GM18907 (cell line): ENCODE measurements at regions not wholly inside any gene's neighbourhood (a gene's known extent, or its start where the extent isn't known, plus 50 kb on each side); places are given as distances from the start of the nearest gene placed in this dataset.

ENCODE experiments used
- ATAC-seq: cut with Tn5 transposase; IDR thresholded peaks from one replicate; pipeline ENCODE4 v1.9.1; 2021; ENCODE audit warnings: mild to moderate bottlenecking, moderate library complexity; ENCODE audit not compliant: unreplicated experiment

DNA sequence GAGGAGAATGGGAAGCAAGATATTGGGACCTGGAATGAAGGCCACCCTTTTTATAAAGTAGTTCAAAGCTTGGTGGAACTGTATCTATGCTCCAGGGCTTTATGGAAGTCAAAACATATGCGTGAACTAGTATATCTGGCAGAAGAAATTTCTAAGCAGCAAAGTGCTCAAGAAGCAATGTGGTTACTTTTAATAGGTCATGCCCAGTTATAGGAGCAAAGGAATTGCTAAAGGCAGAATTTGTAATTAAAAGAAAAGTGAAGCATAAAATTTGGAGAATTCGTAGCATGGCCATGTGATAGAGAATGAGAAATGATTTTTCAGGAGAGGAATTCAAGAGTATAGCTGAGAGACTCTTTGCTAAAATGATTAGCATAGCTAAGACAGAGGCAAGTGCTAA is 1110.4 kb downstream of the XPNPEP1 start:
- no peak for ATAC-seq

GRCh38 chr10:108812296-108812695 is 1111.0 kb downstream of the XPNPEP1 start:
- ATAC-seq: no peak

- ATAC-seq: no peak
Observed at GRCh38 chr10:108808228-108808627, 1115.1 kb downstream of the XPNPEP1 start.

DNA sequence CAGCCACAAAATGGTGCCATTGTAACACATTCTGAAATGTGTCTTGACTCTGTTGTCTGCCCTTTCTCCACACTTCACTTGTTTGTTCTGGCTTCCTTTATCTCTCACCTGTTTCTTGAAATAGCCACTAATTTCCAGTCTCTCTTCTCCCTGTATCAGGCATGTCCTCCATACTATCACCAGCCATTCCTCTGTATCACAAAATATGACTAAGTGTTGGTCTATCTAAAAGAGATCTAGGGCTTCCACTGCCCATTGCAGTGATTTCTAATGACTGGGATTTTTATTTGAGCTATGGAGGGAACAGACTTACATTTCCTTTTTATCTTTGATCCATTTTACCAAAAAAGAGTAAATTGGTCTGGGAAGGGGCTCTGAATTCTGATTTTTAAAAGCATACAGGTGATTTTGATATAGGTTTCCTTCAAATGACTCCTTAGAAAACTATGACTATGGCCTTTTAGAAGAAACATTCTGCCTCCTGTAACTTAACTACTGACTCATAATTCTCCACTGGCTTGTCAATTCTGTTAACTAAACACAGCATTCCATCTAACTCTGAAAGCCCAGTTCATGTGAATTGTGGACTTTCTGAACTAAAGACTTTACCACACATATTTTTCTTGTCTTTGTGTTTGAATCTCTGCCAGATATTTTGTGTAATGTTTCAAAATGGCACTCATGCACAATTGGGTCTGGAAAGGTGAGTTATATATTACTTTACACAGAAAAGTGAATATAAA is 1121.4 kb downstream of the XPNPEP1 start:
- ATAC-seq: no peak

- ATAC-seq: no peak
Observed at GRCh38 chr10:108801220-108801619, 1122.1 kb downstream of the XPNPEP1 start.

DNA sequence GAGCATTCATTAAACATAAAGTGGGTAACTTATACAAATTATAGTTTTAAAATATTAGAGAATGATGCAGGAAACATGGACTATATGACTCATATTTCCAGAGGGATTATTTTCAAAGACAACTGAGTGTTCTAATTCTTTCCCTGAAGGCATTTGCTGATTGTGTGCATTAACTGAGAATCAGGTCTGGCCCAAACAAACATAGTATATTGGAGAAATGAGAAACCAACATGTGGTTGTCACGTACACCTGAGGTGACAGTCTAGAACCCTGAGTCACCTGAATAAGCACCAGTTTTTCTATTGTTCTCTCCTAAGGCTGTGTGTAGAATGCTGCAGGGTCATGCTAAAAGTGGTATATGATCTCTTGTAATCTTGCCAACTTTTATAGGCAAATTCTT is 1125.7 kb downstream of the XPNPEP1 start:
- no peak for ATAC-seq

DNA sequence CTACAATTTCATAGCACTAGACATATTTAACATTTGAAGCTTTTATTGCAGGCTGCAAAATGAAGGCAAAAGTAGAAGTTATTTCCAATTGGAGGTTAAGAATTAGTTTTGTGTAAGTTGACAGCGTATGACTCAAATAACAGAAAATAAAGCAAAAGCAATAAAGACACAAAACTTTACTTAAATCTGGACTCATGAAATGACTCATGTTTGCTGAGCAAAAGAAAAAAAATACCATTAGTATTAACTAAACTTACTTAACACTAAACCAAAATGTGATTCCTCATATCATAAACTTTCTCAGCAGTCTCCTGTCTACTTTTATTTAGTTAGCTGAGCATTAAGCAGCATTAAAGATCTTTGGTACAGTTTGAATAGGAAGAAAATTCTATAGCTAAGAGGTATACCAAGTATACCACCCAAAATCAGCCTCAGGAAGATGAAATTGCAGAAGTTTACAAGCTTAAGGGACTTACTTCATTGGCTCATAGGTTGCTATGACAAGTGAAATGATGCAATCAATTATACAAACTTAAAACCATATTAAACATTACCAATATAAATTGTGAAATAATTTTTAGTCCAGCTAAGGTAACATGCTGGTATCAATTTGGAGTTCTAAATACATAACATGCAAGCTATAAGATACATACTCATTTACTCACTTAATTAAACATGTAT is 1131.4 kb downstream of the XPNPEP1 start:
- no peak for ATAC-seq

DNA sequence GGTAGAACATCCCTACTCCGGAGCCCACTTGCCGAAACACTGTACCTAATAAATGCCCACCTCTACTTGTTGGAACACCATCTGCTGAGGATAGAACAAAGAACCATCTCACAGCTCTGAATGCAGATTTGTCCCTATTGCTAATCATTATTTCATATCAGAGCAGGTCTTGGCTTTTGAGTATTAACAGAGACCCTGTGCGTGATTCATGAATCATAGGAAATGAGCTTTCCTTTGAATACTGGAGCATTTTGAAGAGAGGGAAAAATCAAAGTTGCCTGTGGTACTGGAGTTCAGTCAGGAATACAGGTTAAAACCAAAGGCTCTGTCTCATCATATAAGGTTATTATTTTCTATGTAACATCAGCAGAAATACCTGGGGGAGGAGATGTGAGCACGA is 1132.3 kb downstream of the XPNPEP1 start:
- ATAC-seq: no peak

- peak; percentile 95 for ATAC-seq
Observed at GRCh38 chr10:108789919-108790318, 1133.4 kb downstream of the XPNPEP1 start.

DNA sequence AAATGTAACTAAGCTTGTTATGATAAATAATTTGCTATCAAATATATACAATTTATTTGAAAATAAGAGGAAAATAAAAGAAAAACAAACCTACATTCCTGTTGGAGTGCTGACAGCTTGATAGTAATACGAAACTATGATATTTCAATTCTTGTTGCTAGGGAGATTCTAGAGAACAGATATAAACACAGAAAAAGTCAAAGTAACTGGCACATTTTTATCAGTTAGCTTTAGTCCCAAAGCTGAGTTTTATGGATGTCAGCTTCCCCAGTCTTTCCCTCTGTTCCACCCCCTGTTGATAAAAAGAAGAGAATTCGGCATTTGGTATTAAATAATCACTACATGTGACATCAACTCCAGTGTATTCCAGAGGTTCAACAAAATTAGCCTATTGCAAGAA is 1134.0 kb downstream of the XPNPEP1 start:
- no peak for ATAC-seq

DNA sequence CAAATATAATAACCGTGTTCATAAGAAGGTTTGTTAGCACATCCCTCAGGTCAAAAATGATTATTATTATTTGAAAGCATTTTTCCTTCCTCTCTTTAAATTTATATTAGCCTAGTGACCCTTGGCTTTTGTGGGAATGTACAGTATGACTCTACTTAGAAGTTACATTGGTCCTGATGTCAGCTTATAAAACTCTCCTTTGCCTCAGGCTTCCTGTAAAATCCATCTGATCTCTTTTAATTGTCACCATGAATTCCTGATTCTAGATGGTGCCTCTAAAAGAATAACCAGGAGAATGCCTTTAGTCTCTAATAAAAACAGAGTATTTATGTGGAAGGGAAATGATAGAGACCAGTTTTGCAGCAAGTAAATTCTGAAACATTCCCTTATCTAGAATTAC is 1134.4 kb downstream of the XPNPEP1 start:
- ATAC-seq: no peak

- ATAC-seq: no peak
Observed at GRCh38 chr10:108787932-108788331, 1135.4 kb downstream of the XPNPEP1 start.

DNA sequence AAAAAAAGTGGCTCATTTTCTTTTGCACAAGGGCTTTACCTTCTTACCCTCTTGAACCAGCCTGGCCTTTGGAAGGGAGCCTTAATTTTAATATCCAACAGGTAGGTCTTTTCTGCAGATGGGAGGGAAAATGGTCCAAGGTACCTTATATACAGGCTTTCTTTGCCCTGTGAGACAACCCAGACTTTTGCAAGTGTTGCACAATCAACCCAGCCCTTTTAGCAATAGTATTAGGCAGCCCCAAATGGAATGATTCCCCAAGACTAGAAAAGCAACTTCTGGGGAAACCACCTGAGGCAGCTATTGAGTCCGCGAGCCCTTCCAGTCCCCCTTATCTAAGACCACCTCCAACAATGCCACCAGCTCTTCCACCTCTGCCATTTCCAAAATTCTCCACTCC is 1138.3 kb downstream of the XPNPEP1 start:
- no peak for ATAC-seq

DNA sequence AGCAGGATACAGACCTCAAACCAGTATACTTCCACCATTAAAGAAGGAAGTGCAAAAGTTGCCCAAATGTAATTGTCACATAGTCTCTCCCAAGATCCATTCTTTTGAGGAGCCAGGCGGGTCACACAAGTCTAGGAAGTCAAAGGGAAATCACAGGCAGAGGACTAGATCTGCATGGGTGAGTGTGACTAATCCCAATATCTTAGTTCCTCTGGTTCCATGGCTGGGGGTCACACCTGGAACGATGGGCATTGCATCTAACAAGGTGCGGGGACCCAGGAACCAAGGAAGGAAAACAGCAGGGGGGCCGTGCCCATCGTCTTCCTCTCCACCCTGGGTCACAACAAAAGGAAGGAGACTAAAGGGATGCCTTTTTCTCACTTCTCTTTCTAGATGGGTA is 1138.8 kb downstream of the XPNPEP1 start:
- no peak for ATAC-seq

DNA sequence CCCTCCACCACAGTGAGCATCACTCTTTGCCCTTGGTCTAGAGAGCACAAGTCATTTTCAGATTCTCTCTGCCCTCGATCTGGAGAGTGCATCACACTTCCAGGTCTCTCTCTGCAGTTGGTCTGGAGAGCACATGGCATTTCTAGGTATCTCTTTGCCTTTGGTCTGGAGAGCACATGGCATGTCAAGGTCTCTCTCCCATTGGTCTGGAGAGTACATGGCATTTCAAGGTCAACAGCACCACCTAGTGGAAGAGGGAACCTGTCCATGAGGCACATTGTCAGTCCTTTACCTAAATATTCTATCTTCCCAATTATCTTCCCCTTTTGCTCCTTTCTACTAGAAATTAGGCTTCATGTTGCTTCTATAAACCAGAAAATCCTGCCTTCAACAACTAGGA is 1139.4 kb downstream of the XPNPEP1 start:
- peak; percentile 63 for ATAC-seq

DNA sequence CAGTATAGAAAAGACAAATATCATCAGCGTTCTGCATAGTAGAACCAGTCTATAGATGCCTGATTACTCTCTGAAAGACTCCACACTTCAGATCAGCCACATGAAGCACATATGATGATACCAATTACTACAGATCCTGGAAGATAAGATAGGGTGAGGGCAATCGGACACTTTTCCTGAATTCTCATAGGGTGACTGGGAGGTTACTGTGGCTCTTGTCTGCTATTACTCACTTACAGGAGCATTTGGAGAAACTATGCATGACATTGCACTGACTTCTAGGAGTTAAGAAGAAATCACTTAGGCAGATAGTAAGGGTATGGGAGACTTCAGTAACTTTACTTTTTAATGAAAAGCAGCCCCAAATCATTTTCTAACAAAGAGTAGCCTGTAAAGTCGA is 1140.9 kb downstream of the XPNPEP1 start:
- ATAC-seq: no peak

- ATAC-seq: no peak
Observed at GRCh38 chr10:108779501-108779900, 1143.8 kb downstream of the XPNPEP1 start.

DNA sequence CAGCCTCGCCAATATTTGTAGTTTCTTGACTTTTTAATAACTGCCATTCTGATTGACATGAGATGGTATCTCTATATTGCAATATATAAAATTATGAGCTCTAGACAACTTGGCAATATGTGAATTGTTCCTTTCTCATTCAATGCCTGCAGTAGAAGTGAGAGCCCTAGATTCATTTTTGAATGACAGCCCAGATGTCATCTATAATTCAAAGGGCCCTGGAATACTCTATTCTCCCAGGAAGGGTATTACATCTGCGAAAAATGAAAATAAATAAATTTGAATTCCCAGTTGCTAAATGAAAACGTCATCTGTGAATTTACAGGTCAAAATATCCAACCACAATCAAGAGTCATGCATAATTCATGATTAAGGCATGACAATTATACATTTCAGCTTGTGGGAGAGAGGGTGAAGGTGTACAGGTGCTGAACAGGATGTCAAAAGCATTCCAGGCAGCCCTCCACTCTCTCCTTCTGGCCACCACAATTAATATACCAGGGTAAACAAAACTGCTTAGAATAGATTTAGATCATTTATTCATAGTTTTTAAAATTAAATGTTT is 1147.3 kb downstream of the XPNPEP1 start:
- no peak for ATAC-seq

DNA sequence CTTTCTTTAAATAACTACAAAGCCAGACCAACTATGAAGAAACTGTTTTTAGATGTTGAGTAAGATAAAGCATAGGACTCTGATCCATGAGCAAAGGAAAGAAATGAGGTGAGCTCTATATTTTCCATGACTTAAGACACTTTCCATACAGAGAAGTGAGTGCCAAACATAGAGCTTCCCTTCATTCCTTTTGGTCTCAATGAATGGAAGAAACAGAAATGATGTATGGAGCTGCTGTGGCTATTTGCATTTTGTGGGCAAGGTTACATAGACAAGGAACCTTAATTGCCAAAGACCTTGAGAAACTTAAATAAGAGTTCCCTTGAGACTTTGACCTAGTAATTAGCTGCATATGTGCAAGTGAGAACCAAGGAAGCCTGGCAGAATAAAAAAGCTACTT is 1152.2 kb downstream of the XPNPEP1 start:
- ATAC-seq: no peak

DNA sequence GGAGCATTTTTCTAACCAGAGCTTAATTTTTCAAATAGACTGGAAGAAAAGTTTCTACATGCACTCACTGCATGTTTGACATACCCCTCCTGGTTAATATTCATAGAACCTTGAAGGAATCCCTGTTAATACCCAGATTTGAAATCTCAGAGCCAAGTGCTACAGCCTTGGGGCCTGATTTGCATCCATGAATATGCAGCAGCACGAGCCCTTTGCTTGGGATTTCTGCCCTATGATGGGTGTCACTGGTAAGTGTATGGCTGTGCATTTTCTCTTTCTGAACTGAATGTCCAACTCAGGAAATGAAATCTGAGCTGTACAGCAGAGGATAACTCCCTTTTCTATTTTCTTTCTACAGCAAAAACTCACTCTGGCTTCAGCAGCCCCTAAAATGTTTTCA is 1157.5 kb downstream of the XPNPEP1 start:
- no peak for ATAC-seq

DNA sequence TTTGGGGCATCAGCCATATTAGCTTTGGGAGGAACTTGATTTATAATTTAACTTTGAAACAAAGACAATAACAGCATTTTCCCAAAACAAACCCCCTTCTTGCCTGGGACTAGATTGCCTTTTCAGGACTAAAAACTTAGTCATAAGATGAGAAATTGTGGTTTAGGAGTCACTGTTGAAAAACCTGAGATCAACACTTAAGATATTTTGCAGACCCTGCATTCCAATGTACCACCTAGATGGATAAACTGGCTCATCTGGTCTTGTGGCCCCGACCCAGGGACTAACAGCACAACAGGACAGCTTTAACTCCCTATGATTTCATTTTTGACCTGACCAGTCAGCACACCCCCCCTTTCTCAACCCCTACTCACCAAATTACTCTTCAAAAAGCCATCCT is 1165.4 kb downstream of the XPNPEP1 start:
- no peak for ATAC-seq

- ATAC-seq: no peak
Observed at GRCh38 chr10:108755646-108756045, 1167.7 kb downstream of the XPNPEP1 start.
